SKM-1 (cell line): ENCODE measurements at regions not wholly inside any gene's neighbourhood (a gene's known extent, or its start where the extent isn't known, plus 50 kb on each side); places are given as distances from the start of the nearest gene placed in this dataset.

ENCODE experiments used
- DNase-seq: peaks from one replicate; lab custom pipeline; 2025; ENCODE audit not compliant: unreplicated experiment; lab: John Stamatoyannopoulos, UW

DNA sequence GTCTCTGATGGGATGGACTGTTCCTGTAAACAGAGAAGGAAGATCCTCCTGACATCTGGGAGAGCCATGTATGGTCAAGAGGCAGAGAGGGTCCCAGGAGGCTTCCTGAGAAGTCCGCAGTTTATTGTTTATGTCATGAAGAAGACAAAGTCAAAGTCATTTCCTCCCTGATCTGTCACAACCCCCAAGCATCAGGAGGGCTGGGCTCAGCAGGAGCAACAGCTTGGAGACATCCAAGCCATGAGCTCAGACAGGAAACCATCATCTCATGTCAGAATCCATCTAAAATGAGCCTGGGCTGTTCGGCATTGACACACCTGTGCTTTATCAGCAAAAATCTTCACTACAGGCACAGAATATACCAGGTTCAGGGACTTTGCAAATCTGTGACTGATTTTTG lies 325.0 kb upstream of the MSX2 start:
- no peak for DNase-seq

DNA sequence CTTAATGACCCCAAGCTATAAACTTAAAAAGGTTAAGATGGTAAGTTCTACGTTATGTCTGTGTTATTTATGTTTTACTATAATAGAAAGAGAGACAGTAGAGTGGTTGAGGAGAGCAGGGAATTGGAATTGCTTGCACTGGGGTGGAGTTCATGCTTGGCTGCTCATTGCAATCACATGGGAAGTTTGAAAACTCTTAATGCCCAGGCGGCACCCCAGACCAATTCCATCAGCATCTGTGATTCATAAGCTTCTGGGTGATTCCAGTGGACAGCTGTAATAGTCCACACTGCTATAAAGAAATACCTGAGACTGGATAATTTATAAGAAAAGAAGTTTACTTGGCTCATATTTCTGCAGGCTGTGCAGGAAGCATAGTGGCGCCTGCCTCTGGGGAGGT lies 323.9 kb upstream of the MSX2 start:
- no peak for DNase-seq

DNA sequence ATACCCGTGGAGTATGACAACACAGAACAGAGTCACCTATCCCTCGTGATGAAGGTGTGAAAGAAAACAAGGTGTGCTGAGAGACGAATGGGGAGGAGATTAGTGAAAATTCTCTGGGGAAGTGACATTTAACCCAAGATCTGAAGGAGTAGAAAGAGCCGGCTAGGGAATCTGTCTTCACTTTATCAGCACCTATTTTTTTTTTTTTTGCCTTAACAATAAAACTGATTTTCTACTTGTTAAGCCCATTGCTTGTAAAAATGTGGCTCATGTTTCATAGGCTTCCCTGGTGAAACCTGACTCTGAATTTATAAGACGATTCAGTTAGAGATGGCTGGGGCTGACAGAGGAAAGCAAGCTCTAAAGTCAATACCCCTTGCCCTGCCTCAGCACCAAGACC lies 322.6 kb upstream of the MSX2 start:
- DNase-seq = no peak

DNA sequence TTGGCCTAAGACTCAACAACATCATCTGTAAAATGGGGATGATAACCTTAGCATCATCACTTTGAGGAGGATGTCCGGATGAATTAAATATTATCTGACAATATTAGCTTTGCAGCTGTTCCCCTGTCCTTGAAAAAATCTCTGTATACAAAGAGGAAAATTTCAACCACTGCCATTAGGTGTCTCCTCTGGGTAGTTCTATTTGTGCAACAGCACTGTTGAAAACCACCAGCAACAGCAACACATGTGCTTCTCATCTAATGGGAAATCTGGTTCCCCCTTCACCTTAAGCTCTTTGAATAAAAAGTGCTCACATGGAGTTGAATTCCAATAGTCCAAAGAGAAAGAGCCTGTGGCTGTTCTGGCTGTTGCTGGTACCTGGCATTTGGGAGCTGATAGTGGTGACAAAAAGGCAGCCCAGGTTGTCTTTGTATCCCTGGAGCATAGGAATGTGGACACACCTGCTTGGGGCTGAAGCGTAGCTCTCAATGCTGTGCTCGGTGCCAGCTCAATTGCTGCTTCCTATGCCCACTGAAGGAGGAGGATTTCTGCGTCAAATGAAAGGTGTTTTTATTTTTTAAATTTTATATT lies 322.1 kb upstream of the MSX2 start:
- no peak for DNase-seq

DNA sequence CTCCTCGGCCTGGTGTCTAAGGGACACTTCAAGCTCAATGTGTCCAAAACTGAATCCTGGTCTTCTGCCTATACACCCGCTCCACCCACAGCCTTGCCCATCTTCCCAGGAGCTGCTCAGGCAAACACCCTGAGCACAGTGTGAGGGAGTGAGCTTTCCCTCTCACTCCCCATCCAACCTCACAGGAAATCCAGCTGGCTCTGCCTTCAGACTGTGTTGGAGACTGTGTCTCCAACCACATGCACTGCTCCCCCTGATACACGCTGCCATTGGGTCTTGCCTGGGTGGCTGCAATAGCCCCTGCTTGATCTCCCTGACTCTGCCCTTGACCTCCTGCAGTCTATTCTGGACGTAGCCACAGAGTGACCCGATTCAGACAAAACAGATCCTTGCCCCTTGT lies 319.5 kb upstream of the MSX2 start:
- no peak for DNase-seq

DNA sequence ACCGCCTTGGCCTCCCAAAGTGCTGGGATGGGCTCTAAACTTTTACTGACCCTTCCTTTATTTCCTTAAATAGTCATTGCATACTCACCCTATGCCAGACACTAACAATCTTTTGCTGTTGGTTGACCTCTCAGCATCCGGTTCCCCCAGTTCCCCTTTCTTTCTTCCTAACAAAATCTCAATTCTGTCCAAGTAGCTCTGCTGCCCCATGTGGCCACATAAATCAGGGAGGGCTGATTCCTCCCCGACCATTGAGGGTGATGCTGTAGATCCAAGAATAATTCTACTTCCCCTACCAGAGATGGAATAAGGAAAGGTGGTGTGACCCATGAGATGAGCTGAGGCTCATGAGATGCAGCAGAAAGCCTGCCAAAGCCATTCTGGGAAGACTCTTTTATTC lies 315.3 kb upstream of the MSX2 start:
- peak; percentile 79 for DNase-seq

DNA sequence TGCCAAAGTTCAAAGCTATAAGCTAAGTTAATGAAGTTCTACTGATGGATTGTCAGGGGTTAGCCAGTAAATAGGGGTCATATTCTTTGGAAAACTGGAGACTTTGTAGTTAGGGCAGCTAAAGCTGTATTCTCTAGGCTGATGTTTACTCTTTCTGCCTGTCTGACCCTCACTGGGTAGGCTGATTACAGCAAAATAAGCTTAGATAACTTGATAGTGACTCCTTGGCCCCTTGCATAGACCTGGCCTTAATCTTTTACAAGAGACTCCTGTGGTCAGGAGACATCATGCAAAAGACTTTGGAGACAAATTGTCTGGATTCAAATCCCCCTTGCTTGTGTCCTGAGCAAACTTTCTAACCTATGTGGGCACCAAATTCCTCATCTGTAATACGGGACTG lies 314.4 kb upstream of the MSX2 start:
- DNase-seq = no peak

DNA sequence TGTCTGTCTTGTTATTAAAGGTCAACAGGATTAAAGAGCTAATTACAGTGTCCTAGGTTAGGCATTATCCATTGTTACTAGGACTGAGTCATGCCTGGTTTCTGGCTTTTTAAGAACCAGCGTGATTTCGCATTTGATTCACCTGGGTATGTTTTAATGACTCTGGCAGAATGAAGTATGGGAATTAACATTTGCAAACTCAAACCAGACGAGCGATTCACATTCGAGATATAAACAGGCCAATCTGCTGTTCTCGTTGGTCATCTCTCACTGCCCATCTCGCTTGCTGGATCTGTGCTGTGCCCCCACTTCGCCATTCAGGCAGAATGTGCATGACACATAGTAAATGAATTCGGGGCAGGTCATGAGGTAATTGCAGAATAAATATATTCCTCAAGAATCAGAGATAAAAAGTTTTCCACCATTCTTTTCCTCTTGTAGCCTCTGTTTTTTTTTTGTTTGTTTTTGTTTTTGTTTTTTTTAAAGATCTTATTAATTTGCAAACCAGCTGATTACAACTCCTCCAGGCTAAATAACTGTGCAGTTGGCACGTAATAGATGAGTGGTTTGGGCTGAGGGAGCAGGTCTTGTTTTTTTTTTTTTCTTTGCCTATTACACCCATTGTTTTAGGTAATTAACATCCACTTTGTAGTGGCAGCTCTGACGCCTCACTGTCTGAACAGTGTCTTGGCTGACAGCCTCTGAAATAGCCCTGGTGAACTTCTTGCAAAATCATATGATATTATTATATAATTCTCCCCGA lies 313.5 kb upstream of the MSX2 start:
- no peak for DNase-seq

DNA sequence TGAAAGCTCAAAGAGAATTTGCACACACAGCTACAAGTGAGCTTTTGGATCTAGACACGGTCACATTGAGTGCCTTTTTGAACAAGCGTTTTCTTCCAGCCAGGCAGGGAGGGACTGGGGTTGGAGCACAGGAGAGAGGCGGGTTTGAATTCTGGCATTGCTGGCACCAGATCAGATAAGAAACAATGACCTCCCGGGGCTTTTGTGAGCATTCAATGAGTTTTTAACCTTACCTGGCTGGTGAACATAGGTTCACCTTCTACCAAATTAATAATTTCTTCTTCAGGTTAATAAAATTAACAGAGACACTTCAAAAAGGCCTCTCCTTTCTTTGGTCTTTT lies 312.9 kb upstream of the MSX2 start:
- no peak for DNase-seq

DNA sequence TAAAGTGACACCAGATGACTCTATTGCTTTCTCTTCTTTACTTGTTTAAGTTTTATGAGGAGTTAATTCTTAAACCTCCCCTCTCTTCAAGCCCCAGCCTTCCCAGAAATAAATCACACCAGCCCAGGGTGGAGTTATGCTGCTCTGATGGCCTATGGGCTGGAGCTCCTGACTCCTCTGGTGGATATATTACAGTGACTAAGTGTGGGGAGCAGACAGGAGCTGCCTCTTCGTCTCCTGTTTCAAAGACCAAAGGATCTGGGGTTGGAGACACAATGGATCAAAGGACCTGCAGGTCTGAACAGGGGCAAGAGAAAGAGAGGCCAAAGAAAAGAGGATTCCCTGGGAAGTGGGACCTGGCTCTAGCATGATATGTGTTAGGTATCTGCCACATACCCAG lies 312.0 kb upstream of the MSX2 start:
- no peak for DNase-seq

DNA sequence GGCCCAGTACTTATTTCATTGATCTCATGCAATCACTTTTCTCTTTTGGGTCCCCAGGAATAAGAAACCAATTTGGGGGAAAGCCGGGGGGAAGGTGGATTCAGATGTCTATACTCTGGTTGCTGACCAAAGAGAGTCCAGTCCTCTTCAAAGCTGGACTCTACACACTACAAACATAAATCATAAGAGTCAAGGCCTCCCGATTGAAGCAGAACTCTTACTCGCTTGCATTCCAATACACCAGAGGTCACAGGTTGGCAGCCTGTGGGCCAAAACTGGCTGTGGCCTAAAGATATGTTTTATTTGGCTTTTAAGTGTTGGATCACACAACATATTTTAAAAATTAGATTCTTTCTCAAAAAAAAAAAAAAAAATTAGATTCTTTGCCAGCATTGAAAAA lies 311.4 kb upstream of the MSX2 start:
- DNase-seq = no peak

DNA sequence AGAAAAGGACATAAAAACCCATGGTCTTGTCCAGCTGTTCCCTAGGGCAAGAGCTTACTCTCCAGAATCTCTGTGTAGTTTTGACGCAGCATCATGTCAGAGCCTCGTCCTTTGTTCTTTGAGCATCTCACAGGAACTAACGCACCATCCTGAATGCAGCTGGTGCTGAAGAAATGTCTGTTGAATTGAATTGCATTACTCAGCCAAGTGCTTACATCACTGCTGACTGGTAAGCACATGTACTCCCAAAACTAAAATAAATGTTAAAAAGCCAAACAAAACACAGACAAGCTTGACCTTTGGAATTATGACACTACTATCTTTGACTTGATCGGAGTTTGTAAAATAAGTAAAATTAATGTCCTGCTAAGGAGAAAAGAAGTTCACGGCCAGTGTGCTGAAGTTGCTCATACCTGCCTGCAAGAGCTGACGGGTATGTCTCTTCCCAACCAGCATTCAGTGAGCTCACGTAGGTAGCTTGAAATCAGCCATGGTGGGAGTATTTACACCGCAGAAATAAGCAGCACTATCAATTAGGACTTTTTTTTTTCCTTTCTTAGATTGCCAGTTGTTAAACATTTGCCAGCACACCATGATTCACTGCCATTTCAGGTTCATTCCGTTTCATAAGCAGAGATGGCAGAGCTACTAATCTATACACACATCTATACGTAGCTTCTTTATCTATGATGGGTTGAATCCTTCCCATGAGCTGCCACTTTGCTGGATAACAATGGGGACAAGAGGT lies 310.6 kb upstream of the MSX2 start:
- DNase-seq = no peak

DNA sequence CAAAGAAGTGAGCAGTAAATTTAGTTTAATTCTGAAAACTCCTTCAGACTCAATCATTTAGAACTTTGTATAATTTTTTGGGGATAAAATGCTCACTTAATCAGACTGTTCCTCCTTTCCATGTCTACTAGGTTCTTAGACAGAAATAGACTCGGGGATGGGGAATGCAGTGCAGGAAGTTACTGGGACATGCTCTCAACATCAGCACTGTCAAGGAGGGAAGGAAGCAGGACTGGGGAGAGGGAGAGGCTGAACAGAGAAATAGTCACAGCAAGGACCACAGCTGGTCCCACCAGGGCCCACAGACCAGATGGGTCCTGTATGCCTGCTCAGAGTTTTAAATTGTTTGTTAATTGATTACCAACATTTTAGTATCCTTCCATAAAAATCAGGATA lies 310.1 kb upstream of the MSX2 start:
- no peak for DNase-seq

DNA sequence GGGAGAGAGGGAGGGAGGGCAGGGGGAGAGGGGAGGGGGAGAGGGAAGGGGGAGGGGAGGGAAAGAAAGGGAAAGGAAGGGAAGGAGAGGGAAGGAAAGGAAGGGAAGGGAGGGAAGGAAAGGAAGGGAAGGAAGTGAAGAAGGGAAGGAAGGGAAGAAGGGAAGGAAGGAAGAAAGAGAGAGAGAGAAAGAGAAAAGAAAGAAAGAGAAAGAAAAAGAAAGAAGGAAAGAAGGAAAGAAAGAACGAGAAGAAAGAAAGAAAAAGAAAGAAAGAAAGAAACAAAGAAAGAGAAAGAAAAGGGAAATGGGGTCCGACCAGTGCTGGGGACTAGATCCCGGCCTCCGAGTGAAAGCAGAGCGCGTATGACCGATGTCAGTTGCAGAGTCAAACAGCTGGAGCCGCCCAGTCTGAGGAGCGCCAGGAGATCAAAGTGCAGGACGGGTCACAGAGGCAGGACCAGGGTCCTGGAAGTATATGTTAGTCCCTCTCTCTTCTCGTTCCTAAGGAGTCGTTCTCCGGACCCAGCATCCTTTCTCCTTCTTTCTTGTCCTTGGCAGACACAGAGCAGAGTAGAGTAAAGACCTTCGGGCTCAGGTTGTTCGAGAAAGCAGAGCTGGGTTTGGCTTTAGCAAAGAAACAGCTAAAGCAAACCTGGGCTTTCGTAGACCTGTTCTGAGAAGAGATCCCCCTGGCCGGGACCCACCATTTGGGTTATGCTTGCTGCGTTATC lies 305.4 kb upstream of the MSX2 start:
- no peak for DNase-seq

DNA sequence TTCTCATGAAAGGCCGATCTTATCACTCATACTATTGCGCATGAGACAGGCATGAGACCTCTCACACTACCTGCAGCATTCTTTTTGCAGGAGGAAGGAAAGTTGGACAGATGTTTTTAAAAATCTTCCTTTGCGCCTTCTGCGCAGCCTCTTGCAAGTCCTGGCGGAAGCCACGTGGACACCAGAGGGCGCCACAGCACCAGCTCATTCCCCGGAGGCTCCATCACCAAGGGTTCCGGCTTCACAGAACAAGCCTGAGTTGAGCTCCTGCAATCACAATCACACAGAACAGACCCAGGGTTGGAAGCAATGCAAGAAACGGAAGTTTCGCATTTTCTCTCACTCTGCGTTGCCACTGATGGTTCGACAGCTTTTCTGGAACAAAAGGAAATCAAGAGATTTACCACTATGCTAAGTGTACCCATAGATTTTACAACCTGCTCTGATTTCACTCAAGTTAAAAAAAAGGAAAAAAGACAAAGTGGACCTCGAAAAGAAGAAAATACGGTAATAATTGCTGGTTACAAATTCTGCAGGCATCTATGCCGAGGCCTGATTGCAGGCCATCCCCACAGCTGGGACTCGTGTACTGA lies 304.7 kb upstream of the MSX2 start:
- peak; percentile 51 for DNase-seq

DNA sequence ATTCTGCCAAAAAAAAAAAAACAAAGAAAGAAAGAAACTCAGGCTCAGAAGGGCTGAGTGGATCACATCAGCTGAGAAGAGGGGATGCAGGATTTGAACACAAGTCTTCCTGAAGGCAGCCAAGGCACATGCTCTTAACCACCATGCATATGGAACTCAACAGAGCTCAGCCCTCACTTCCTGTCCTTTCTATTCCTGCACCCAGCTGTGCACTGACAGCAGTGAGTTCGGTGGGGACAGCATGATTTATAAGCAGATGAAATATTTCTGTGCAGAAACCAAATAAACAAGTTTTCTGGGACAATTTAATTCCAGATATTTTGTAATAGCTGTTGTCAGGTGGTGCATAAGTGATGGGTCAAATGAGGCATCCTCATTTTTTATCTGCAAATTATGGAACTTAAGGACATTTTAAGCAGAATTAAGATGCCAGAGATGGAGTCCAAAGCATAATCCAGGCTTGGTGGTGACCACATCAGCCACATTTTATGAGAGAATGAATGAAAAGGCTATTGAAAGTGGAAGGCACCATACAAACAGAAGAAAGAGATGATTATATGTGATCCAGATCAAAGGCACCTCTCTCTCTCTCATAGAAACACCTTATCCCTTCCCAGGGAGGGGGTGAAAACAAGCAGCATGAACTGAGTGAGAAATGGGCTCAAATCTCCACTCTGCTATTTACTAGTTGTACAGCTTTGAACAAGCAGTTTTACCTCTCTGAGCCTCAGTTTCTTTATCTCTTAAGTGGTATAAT lies 303.6 kb upstream of the MSX2 start:
- DNase-seq = no peak

DNA sequence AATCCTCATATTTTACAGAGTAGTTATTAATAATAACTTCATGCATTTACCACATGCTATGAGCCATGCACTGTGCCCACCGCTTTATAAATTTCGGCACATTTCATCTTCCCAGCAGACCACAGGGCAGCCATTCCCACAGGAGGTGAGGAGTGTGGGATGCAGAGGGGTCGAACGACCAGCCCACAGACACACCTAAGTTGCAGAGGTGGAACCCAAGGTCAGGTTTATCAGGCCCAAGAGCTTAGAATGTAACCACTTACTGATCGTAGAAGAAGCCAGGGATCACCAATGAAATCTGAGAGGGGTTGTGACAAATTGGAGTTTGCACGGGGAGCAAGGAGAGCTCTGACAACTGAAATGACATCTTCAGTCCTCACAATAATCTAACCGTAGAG lies 303.0 kb upstream of the MSX2 start:
- DNase-seq = no peak

DNA sequence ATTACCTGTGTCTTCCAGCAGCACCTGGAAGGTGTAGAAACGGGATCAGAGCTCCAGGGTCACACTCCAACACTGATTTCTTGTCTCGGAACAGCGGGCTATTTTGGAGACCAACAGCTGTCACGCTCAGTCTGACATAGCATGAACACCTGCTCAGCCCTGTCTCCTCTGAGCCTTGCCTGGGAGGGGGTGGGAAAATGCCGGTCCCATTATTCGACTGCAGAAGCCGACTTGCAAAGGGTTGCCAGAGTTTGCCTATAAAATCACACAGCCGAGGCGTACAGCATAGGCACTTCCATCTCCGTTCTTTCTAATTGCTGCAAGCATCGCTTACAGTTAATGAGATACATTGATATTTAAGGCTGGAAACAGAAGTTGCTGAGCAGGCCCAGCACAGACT lies 300.8 kb upstream of the MSX2 start:
- no peak for DNase-seq

DNA sequence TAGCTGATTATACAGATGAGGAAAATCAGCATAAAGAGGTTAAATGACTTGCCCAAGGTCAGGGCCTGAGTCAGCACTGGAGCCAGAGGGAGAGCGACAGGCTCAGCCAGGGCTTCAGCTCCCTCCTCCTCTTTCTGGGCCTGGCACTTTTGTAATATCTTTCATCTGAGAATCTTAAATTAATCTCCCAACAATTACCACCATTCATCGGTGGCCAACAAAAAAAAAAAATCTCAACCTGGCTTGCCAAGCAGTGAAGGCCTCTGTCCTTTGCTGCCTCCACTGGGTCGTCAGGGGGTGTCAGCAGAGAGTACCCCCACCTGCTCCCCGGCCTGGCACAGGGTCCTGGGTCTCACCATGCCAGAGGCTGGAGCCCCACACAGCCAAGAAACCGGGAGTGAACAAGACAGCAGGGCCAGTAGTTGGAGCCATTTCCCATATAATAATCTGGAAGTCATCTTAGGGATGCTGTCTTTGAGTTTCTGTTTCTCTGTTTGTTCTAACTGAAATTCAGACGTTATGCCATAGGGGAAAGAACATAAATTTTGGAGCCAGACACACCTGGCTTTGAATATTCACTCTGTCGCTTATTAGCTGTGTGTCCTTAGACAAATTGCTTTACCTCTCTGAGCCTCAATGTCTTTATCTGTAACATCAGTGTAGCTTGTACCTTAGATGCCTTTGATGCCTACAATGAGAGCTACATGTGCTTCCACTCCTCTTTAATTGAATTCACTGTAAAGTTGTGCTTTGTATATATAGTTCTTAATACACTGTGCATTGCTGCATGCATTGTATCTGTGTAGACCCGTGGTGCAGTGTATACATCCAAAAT lies 299.9 kb upstream of the MSX2 start:
- DNase-seq = no peak
